Progenitor cell of endocrine pancreas (in vitro differentiated cells): ENCODE measurements at regions not wholly inside any gene's neighbourhood (a gene's known extent, or its start where the extent isn't known, plus 50 kb on each side); places are given as distances from the start of the nearest gene placed in this dataset.

Source experiments
- DNase-seq: peaks from one replicate; pipeline ENCODE4 v3.0.0; 2021; ENCODE audit warnings: low spot score; ENCODE audit not compliant: unreplicated experiment
- H3K27ac Mint-ChIP-seq: 2 replicates; pipeline ENCODE4 v1.8.0; 2021; ENCODE audit warnings: mild to moderate bottlenecking, moderate library complexity, mixed read lengths
- H3K27me3 Mint-ChIP-seq: 2 replicates; pipeline ENCODE4 v1.8.0; 2021; ENCODE audit warnings: mixed read lengths
- H3K36me3 Mint-ChIP-seq: 2 replicates; pipeline ENCODE4 v1.8.0; 2022; ENCODE audit warnings: mixed read lengths; ENCODE audit not compliant: insufficient read depth
- H3K4me1 Mint-ChIP-seq: 2 replicates; pipeline ENCODE4 v1.8.0; 2021; ENCODE audit warnings: low read depth, mixed read lengths
- H3K4me3 Mint-ChIP-seq: 2 replicates; pipeline ENCODE4 v1.8.0; 2021; ENCODE audit warnings: low read depth, mild to moderate bottlenecking, moderate library complexity, mixed read lengths
- H3K9me3 Mint-ChIP-seq: 2 replicates; pipeline ENCODE4 v1.8.0; 2021; ENCODE audit warnings: low read depth, mixed read lengths
- TF ChIP-seq, protein P1 (sequence below): fragments of 200-600 bp; sonication (generic); IDR thresholded peaks from one replicate; pipeline ENCODE4 v1.5.0; 2021; ENCODE audit warnings: antibody characterized with exemption, mild to moderate bottlenecking; ENCODE audit not compliant: unreplicated experiment

DNA sequence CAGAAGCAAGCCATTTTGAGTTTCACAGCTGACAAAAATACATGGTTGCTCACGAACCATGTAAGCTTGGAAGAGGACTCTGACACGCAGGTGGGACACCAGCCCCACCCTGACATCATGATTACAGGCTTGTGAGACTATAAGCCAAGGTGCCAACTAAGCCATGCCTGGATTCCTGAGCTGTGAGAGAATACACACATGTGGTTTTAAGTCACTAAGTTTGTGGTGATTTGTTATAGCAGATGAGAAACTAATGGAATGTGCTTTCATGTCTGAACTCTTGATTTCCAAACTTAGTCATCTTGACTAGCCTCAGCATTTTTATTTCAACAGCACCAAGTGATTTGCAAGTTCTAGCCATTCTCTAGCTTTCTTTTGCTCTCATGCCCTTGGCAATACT lies 676.1 kb upstream of the CELF4 start:
- DNase-seq = no peak
- H3K4me3 Mint-ChIP-seq = no peak overlapping the region
- no peaks in the 10 kb centered on the region for H3K9me3 Mint-ChIP-seq
- H3K27ac Mint-ChIP-seq = no peak overlapping the region
- no peaks in the 10 kb centered on the region for H3K27me3 Mint-ChIP-seq
- H3K4me1 Mint-ChIP-seq = peaks cover 3% of the 10 kb centered on the region
- H3K36me3 Mint-ChIP-seq = no peaks in the 10 kb centered on the region
- TF ChIP-seq, protein P1, sequence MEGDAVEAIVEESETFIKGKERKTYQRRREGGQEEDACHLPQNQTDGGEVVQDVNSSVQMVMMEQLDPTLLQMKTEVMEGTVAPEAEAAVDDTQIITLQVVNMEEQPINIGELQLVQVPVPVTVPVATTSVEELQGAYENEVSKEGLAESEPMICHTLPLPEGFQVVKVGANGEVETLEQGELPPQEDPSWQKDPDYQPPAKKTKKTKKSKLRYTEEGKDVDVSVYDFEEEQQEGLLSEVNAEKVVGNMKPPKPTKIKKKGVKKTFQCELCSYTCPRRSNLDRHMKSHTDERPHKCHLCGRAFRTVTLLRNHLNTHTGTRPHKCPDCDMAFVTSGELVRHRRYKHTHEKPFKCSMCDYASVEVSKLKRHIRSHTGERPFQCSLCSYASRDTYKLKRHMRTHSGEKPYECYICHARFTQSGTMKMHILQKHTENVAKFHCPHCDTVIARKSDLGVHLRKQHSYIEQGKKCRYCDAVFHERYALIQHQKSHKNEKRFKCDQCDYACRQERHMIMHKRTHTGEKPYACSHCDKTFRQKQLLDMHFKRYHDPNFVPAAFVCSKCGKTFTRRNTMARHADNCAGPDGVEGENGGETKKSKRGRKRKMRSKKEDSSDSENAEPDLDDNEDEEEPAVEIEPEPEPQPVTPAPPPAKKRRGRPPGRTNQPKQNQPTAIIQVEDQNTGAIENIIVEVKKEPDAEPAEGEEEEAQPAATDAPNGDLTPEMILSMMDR = no peak

DNA sequence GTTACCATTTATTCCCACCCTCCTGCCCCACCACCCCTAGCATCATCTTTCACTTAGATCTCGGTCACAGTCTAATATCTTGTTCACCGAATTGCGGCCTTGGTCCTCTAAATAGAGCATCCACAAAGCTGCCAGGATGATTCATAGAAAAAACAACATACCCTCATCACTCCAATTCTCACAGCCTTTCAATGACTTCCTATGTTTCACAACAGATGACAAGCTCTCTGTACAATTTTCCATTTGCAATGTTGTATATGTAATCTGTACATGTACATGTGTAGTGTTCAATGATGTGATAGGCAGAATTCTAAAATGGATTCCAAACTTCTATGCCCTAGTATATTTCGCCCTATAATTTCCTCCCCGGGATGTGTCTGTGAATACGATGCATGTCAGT lies 675.6 kb upstream of the CELF4 start:
- H3K27me3 Mint-ChIP-seq = no peaks in the 10 kb centered on the region
- no peaks in the 10 kb centered on the region for H3K9me3 Mint-ChIP-seq
- peaks cover 3% of the 10 kb centered on the region for H3K4me1 Mint-ChIP-seq
- TF ChIP-seq, protein P1 = no peak
- no peaks in the 10 kb centered on the region for H3K36me3 Mint-ChIP-seq
- no peak overlapping the region for H3K4me3 Mint-ChIP-seq
- H3K27ac Mint-ChIP-seq = no peak overlapping the region
- DNase-seq = no peak

DNA sequence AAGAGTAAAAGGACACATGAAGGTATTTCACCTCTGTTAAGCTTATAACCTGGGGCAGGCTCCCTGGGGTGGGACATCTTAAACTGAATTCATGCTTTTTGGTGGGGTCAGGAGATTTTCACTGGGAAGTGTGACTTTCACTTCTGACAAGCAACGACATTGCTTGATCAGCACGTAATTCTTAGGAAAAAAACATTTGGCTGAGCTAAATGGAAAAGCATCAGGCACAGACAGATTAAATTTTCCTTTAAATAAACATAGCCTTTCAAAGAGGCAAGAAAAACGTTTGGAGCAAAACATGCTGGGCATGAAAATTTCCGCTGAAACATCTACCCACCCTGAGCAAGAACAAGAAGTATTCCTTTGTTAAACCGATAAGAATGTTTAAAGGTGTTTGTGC lies 674.0 kb upstream of the CELF4 start:
- TF ChIP-seq, protein P1 = no peak
- no peak for DNase-seq
- H3K4me3 Mint-ChIP-seq = no peak overlapping the region
- peaks cover 3% of the 10 kb centered on the region for H3K4me1 Mint-ChIP-seq
- H3K36me3 Mint-ChIP-seq = no peaks in the 10 kb centered on the region
- H3K27ac Mint-ChIP-seq = no peak overlapping the region
- no peaks in the 10 kb centered on the region for H3K27me3 Mint-ChIP-seq
- H3K9me3 Mint-ChIP-seq = no peaks in the 10 kb centered on the region

DNA sequence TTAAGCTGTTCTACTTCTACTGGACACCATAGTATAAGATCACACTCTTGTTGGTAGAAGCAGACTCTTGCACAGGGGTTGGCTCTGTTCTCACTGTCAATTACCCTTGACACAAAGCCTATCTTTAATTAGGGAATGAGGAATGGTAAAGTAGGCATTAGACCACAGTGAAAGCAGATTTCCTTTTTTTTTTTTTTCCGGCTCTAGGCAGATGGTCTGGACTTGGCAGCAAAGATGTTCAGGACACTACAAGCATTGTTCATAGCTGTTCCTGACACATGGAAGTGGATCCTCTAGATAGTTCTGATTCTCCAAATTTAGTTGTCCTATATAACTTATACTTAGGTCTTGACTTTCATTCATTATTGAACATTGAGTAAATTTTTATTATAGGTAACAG lies 672.2 kb upstream of the CELF4 start:
- H3K9me3 Mint-ChIP-seq = no peaks in the 10 kb centered on the region
- no peak overlapping the region for H3K4me3 Mint-ChIP-seq
- no peaks in the 10 kb centered on the region for H3K27me3 Mint-ChIP-seq
- TF ChIP-seq, protein P1 = no peak
- H3K27ac Mint-ChIP-seq = no peak overlapping the region
- no peak for DNase-seq
- peaks cover 6% of the 10 kb centered on the region for H3K4me1 Mint-ChIP-seq
- H3K36me3 Mint-ChIP-seq = no peaks in the 10 kb centered on the region

DNA sequence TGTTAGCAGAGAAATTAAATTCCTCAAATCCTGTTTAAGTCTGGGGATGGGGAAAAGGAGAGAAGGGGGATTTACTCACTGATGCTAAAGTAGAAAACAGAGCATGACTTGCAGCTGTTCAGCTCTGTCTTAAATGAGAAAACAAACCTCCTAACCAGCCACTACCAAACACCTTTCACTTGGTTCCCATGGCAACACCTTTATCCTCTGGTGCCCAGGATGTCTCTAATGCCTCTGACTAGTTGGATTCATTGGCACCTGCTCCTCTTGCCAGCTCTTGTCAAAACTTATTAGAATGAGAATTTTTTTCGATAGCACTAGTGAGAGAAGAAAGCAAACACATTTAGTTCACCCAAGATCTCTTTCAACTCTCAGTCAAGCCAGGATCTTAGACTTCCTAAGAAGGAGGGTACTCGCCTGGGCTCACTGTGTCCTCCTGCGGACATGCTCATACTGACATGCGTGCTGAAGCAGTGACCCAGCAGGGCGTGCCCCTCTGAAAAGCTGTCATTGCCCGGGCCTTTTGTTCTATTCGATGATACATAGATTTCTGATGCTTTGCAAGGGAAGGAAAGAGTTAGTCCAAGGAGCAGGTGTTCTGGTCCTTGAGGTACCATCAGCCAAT lies 656.0 kb upstream of the CELF4 start:
- TF ChIP-seq, protein P1 = no peak
- no peak overlapping the region for H3K4me3 Mint-ChIP-seq
- H3K36me3 Mint-ChIP-seq = no peaks in the 10 kb centered on the region
- no peak for DNase-seq
- no peaks in the 10 kb centered on the region for H3K4me1 Mint-ChIP-seq
- no peaks in the 10 kb centered on the region for H3K27me3 Mint-ChIP-seq
- no peak overlapping the region for H3K27ac Mint-ChIP-seq
- H3K9me3 Mint-ChIP-seq = no peaks in the 10 kb centered on the region
